ENCODE measurements at regions not wholly inside any gene's neighbourhood (a gene's known extent, or its start where the extent isn't known, plus 50 kb on each side); places are given as distances from the start of the nearest gene placed in this dataset.
"Not testable (repeated sequence)": the region's sequence is repeated elsewhere in the genome, so short reads cannot be mapped to it uniquely, and the experiment has no call there.

DNA sequence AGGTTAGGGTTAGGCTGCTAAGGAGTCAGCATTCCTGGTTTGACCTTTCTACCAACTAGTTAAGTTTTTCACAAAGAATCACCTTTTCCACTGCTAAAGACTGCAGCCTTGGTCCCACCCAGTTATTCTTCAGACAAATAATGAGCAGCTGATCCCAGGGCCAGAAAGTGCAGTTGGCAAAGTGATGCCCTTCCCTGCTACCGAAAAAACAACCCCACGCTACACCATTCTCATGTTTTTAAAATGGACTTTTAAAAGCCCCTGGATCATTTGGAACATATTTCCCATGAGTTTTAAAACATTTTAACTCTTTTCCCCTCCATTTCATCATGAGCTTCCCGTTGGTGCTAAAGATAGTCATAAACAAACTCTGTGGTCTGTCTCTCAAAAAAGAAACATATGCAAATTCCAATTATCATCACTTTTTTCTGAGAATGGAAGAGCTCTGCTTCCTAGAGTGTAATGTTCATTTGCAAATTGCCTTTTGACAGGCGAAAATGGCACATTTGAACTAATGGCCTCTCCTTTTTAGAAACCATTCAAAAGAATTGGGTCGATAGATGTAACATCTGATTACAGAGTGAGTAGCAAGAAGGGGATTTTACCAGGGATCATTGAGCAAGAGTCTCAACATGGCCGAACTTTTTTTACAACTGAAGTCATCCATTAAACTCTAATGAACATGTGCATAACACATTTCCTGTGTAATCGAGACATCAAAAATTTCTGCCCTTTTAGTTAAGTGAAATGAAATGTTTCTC is 129.3 kb upstream of the RAP1B start:
- peak; percentile 74 for DNase-seq

DNA sequence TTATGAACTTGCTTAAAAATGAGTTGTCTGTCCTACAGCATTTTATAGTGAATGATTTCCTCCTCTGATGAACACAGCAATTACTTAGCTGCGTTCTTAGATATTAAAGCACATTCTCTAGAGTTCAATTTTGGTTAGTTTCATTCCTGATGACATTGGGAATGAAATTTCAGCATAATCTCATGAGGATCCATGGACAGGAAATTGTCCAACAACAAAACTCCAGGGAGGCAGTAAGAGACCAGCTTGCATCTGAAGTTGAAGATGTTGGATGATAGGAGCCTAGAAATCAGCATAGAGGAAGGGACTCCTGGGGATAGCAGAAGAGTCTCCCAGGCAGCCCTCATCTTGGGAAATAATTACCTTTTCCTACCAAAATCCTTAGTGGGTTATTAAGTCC is 128.7 kb upstream of the RAP1B start:
- DNase-seq, result no peak

DNA sequence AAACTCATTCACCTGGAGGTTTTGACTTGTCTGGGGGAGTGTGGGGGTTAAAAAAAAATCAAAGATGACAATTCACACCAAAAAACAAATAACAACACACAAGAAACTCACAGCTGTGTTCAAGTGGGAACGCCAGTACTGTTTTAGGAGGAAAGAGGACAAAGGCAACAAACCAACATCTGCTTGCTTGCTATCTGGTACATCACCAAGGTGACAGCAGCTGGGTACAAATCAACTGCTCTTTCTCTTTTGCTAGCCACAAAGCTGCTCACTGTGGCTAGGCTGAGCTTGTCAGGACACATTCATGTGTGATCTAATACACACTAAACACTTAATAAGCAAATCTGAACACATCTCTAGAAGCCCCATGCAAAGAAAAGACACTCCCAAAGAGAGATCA is 128.0 kb upstream of the RAP1B start:
- DNase-seq, result no peak

DNA sequence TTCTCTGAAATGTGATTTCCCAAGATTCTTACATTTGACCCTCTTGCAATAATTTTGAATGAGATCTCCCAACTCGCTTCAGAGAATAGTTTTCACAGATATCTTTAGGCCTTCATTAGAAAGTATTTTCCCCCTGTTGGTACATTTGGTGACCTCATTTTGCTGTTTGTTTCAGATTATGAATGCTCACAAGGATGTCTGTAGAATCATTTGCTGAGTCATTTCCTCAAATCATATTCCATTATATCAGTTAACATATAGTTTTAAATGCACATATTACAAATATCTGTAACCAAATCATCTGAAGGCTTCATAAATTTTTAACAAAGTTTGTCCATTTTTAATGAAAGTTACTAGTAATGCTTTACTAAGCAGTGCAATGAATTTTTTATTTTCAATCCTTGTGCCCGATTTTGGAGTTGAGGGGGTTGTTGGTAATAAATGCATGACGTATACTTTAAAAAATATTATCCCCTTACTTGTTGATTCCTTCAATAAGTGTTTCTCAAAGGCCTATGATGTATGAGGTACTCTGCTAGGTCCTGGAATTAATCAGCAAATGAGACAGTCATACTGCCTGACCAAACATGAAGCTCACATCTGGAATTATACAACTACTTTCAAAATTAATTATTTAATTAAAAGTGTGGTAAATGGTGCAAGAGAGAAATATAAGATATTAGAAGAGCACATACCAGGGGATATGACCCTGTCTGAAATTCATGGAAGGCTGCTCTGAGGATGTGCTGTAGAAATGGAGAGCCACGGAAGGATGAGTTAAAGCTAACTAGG is 126.9 kb upstream of the RAP1B start:
- DNase-seq, result peak; percentile 82 to 89

DNA sequence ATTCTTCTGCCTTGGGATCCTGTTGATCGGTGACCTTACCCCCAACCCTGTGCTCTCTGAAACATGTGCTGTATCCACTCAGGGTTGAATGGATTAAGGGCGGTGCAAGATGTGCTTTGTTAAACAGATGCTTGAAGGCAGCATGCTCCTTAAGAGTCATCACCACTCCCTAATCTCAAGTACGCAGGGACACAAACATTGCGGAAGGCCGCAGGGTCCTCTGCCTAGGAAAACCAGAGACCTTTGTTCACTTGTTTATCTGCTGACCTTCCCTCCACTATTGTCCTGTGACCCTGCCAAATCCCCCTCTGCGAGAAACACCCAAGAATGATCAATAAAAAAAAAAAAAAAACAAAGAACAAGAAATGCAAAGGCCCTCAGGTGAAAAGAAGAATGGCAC is 126.1 kb upstream of the RAP1B start:
- DNase-seq, result not testable (repeated sequence)

DNA sequence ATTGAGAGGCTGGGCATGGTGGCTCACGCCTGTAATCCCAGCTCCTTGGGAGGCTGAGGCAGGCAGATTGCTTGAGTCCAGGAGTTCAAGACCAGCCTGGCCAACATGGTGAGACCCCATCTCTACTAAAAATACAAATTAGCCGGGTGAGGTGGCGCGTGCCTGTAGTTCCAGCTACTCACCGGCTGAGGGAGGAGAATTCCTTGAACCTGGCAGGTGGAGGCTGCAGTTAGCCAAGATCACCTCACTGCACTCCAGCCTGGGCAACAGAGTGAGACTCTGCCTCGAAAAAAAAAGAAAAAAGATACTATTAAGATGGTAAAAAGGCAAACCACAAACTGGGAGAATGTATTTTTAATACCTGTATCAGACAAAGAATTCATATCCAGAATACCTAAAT is 124.2 kb upstream of the RAP1B start:
- not testable (repeated sequence) for DNase-seq

DNA sequence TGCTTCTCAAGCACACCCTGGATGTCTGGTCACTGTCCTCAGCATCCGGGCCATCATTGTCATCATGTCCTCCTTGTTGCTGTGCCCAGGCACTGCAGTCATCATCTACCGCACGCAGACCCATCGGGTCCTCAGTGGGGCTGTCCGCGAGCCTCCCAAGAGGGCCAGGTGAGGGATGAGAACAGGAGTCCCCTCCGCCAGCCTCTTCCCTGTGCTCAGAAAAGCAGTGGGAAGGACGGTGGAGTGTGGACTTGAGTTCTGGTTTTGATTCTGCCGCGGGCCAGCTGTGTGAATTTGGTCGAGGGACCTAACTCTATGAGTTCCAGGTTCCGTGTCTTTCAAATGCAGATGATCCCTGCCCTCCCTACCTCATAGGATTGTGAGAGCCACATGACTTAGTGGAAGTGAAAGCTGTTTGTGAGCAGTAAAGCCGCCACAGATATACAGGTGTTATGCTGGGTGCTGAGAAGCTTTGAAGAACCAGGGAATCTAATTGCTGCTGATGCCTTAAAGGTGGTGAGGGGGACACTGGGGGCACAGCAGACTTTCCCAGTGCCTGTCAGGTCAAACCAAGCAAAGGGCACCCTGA is 122.9 kb upstream of the RAP1B start:
- no peak for DNase-seq

DNA sequence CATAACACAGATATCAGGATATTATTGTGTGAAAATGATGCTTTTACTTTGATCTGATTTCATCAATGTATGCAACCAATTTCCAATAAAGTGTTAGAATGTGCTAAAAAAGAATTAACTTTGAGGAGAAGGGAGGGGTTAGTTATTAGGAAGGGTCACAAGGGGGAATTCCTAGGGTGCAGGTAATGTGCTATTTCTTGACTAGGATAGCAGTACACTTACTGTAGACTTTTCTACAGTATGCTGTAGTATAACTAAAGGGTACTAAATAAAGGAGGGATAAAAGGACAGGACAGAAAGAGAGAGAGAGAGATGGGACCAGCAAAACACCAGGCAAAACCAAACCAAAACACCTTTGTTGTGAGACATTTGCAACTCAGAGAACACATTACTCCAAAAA is 121.4 kb upstream of the RAP1B start:
- DNase-seq, result no peak

DNA sequence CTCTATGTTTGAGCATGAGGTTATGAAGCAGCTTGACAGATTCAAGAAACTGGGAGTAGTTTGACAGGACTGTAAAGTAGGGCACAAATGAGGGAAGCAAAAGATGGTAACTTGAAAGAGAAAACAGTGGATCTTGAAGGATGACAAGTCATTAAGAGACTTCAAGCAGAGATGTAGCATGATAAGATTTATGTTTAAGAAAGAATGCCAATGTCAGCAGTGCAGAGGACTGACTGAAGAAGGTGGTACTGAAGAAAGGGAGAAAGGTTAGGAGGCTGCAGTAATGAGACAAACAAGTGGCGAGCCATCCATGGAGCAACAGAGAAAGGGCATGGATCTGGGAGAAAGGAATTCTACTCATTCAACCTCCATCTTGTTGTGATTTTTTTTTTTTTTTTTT is 120.2 kb upstream of the RAP1B start:
- no peak for DNase-seq

DNA sequence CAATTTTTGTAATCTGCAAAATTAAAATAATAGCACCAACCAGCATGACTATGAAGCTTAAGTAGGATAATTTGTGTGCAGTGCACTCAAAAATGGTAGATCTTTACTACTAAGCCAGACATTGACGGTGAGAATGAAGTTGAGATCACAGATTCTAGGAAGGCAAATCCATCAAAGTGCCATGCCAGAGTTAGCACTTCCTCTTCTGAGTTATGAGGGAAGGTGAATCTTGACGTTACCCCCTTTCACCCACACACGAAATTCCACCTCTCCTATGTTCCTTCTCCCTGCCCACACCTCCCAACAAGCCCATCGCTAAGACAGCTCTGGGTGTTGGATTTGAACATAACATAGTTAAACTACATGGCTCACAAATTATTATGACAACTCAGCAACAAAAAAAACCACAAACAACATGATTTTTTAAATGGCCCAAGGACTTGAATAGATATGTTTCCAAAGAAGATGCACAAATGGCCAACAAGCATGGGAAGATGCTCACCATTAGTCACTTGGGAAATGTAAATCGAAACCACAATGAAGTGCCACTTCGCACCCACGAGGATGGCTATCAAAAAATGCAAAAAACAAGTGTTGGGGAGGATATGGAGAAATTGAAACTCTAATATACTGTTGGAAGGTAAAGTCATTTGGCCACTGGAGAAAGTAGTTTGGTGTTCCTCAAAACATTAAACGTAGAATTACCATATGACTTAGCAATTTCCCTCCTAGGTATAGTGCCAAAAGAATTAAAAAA is 119.3 kb upstream of the RAP1B start:
- no peak for DNase-seq

DNA sequence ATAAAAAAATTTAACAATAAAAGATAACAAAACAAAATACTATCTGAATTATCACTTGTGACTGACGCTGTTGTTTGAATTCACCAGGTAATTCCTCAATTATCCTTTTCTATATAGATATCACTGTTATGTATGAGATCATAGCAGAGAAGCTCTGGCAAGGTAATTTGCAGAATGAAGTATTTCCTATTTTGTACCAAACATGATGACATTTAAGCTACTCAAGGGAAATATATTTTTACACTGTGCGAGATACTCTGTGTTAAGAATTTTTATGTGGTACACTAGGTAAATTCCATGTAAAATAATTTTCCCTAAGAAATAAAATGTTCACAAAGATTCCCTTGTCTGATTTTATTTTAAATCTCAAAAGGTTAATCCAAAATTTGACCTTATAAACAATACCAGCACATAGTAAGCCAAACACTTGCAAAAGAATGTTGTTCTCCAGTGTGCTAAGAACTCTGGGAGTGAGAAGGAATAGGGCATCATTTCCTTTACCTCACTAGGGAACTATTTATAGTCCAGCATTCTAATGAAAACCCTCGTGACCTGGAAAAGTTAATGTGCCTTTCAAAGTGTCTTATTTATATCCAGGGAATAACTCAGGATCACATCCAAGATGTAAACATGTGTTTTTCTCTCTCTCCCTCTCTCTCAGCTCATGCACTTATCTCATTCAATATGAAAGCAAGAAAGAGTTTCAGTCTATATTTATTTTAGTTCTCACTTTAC is 115.2 kb upstream of the RAP1B start:
- DNase-seq, result no peak

DNA sequence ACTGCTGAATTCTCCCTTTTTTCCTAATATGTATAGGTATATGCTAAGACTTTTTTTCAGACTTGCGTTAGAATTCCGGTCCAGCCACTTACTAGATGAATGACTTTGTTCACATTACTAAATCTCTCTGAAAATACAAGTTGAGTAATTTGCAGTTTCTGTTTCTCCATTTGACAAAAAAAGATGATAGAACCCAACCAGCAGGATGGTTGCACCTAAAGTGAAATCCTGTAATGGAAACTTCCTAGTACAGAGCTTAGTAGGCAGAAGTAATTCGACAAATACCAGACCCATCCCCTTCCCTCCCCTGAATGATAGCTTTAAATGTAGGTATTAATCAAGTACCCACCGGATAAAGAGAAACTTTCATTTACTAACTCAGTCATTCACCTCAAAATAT is 113.6 kb upstream of the RAP1B start:
- DNase-seq, result peak in 1 of 2 donors; percentile 35

DNA sequence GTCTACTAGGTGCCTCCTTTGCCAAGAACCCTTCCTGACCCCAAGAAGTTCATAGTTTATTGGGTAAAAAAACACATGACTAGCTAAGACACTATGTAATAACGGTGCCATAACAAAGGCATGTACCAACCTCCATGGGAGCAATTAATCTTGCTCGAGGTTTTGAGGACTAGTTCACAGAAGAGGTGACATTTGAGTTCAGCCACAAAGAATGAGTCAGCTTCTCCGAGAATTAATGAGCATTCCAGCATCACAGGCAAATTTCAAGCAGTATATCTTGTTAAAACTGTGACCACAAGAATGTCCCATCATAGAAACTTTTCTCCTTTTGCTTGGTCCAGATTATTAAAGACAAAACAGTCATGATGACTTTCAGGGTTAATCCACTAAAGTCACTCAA is 113.0 kb upstream of the RAP1B start:
- DNase-seq, result no peak

DNA sequence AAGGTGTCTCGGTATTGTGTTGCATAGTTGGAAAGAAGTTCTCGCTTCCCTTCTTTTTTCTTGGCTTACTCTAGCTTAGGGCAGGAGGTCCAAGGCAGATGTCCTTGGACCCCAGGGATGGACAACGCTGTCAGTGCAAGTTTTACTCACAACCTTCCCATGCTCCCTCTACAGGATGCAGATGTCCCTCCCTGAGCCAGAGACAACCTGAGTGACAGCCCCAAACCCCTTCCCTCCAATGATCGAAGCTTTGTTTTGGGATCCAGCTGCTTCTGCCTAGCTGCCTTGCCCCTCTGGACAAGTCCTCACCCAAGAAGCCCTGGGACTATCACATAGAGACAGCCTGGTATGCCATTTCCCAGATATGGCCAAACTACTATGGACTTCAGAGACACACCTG is 112.0 kb upstream of the RAP1B start:
- no peak for DNase-seq

DNA sequence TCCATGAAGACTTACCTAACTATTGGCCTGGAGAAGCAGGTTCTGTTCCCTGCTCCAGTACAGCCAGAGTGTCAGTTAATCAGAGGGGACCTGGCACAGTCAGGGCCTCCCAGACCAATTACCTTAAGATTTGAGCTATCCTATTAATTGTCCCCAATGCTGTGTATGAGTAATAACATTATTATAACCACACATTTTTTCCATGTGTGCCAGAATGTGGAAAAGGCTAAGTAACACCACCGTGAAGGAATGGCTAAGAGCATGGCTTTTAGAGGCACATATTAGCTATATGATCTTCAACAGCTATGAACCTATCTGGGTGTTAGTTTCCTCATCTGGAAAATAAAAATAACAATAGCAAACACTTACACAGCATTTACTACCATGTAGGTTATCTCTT is 111.1 kb upstream of the RAP1B start:
- no peak for DNase-seq

DNA sequence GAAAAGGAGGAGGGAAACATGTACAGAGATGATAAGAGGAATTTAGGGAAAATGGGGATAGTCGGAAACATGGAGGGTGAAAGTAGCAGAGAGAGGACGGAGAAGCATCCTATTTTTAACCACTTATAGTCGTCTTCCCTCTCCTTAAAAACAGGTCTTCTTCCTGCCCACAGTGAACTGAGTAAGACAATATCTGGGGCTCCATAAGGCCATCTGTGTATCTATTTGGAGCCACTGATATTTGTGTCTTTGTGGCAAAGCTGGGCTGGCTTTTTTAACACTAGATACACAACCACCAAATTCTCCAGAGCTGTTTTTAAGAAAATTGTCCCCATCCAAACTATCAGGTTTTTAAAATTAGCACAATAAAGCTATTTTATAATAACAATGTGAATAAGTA is 109.5 kb upstream of the RAP1B start:
- DNase-seq, result no peak

DNA sequence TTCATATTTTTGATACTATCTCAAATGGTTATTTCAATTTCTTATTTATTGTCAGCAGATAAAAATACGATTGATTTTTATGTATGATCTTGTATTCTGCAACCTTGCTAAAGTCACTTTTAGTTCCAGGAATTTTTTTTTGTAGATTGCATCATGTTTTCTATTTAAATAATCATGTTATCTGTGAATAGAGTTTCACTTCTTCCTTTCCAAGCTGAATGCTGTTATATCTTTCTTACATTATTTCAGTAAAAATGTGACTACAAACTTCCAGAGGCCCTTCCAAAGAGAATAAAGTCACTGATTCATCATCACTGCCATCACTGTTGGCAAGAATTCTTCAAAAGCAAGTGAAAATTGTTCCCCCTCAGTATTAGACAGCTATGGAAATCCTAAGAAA is 104.7 kb upstream of the RAP1B start:
- peak; percentile 81 to 83 for DNase-seq

DNA sequence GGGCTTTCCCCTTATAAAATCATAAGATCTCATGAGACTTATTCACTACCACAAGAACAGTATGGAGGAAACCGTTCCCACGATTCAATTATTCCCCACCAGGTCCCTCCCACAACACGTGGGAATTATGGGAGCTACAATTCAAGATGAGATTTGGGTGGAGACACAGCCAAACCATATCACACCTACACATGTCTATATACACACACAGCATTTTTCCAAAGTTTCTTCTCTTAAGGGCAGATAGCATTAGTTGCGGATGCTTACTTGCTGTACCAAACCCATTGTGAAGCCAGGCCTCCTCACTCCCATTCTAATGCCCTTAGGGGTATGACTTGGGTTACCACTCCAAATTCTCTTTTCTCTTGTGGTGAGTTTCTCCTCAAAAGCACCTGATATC is 104.1 kb upstream of the RAP1B start:
- no peak for DNase-seq

DNA sequence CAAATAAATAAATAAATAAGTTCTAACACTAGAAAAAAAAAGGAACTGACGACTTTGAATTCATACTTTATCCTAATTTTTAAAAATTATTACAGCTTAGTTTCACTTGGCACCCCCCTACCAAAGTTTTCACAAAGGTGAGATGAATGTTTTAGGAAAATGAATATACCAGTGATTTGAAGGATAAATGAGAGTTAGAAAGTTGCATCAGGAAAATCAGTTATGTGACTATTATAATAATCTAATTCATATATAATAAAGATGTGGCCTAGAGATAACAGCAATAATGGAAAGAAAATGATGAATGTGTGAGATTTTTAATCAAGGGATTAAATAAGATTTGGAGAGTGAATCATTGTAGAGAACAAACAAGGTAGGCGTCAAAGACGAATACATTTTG is 103.0 kb upstream of the RAP1B start:
- DNase-seq, result no peak

DNA sequence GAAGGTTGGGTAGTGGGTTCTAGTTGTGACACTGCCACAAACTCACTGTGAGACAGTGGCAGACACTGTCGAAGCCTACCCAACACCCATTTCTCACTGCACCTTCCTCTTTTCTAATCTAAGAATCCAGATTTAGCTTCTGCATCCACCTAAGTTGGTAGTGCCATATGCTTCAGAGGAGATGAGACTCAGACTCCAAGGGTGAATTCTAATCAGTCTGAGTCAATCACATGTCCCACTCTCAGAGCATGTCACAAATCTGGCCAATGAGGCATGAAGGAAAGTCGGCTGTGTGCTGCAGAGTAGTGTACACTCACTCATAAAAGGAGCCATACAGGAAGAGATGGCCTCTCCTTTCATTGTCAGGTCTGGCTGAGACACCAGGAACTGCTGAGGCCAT is 102.1 kb upstream of the RAP1B start:
- DNase-seq, result no peak

DNA sequence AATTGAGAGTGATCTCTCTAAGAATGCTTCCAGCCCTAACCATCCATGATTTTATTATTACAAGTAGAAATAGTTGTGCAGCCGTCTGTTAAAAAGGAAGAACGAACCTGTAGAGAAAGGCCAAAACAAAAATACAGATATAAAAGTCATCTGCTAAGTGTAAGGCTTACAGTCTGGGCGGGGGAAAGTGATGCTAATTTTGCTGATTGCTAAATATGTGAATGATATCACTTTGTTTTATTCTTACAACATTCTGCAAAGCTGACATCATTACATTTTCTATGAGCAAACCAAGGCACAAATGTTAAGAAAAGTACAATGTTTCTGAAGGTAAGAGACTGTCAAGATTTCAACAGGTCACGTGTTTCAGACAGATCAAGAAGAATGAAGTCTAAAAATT is 101.5 kb upstream of the RAP1B start:
- DNase-seq, result peak in 1 of 2 donors; percentile 19

DNA sequence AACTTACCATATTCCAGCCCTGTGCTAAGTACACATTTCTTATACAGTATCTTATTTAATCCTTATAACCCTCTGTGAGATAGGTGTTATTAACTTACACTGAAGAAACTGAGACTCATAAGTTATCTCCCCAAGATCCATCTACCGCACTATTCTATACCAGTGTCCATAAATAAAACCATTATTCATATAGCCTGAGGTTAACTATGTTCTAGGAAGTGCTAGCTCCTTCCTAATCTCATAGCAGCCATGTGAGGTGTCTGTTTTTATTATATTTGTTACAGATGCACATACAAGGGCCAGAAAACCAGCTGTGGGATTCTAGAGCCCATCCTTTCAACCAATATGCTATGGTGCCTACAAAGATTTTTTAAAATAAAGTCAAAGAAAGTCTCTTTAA is 100.3 kb upstream of the RAP1B start:
- DNase-seq, result no peak
